DMS79 (cell line): ENCODE measurements at regions not wholly inside any gene's neighbourhood (a gene's known extent, or its start where the extent isn't known, plus 50 kb on each side); places are given as distances from the start of the nearest gene placed in this dataset.
"Not testable (repeated sequence)": the region's sequence is repeated elsewhere in the genome, so short reads cannot be mapped to it uniquely, and the experiment has no call there.

ENCODE experiments used
- DNase-seq: peaks from one replicate; lab custom pipeline; 2025; lab: John Stamatoyannopoulos, UW

GRCh38 chr1:149700220-149700619, 82.3 kb upstream of the FCGR1A start:
- not testable (repeated sequence) for DNase-seq

- not testable (repeated sequence) for DNase-seq
Measured at GRCh38 chr1:149700677-149701567, 81.6 kb upstream of the FCGR1A start.

GRCh38 chr1:149708192-149708853, 74.2 kb upstream of the FCGR1A start:
- DNase-seq, result not testable (repeated sequence)

- not testable (repeated sequence) for DNase-seq
Measured at GRCh38 chr1:149711651-149712050, 70.8 kb upstream of the FCGR1A start.

- not testable (repeated sequence) for DNase-seq
Measured at GRCh38 chr1:149712154-149712927, 70.2 kb upstream of the FCGR1A start.

GRCh38 chr1:149713513-149713912, 69.0 kb upstream of the FCGR1A start:
- not testable (repeated sequence) for DNase-seq

GRCh38 chr1:149713952-149714351, 68.5 kb upstream of the FCGR1A start:
- DNase-seq, result not testable (repeated sequence)

- DNase-seq, result not testable (repeated sequence)
Measured at GRCh38 chr1:149724618-149725302, 57.7 kb upstream of the FCGR1A start.

GRCh38 chr1:149726688-149727087, 55.8 kb upstream of the FCGR1A start:
- DNase-seq, result not testable (repeated sequence)

GRCh38 chr1:149728598-149728997, 53.9 kb upstream of the FCGR1A start:
- DNase-seq, result not testable (repeated sequence)
